ENCODE measurements at regions not wholly inside any gene's neighbourhood (a gene's known extent, or its start where the extent isn't known, plus 50 kb on each side); places are given as distances from the start of the nearest gene placed in this dataset.
A peak's percentile ranks its signal among the peaks of the same experiment; 100 is the strongest.

DNA sequence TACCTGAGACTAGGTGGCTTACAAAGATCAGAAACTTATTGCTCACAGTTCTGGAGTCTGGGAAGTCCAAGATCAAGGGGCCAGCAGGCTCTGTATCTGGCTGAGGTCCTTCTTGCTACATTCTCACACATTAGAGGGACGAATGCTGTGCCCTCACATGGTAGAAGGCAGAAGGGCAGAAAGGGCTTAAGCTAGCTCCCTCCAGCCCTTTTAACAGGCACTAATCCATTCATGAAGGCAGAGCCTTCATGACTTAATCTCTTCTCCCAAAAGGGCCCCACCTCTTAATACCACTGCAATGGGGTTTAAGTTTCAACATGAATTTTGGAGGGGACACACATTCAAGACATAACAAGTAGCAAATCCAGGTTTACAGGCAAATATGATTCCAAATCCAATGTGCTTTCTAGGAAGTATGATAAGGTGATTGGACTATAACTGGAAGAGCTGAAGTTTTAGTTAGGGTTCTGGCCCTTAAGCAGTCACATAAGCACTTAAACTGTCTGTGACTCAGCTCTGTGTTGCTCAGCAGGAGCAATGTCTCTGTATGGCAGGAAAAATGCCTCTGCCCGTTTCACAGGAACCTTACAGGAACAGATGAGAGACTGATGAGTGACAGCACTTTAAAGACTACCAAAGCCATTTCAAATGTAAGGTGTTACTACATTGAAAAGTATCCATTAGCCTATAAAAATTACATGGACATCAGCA, 119.6 kb upstream of the PTPRM start:
- TF ChIP-seq TCF4 (CRISPR knock-in tag; IDR thresholded peaks at IDR 0.05; ENCODE audit: borderline replicate concordance) (no peak), ZC3H10 (CRISPR knock-in tag; IDR thresholded peaks at IDR 0.05) (no peak), ZNF70 (CRISPR knock-in tag; IDR thresholded peaks at IDR 0.05) (no peak), OSR1 (CRISPR knock-in tag; IDR thresholded peaks at IDR 0.05) (no peak), ZNF8 (CRISPR knock-in tag; IDR thresholded peaks at IDR 0.05) (no peak), ISL1 (CRISPR knock-in tag; IDR thresholded peaks at IDR 0.05) (no peak), CSDC2 (CRISPR knock-in tag; IDR thresholded peaks at IDR 0.05) (no peak), SNAI2 (CRISPR knock-in tag; IDR thresholded peaks at IDR 0.05) (no peak), ZFP3 (CRISPR knock-in tag; IDR thresholded peaks at IDR 0.05) (no peak), GLIS3 (CRISPR knock-in tag; IDR thresholded peaks at IDR 0.05) (no peak)
- TF ChIP-seq, protein P1, sequence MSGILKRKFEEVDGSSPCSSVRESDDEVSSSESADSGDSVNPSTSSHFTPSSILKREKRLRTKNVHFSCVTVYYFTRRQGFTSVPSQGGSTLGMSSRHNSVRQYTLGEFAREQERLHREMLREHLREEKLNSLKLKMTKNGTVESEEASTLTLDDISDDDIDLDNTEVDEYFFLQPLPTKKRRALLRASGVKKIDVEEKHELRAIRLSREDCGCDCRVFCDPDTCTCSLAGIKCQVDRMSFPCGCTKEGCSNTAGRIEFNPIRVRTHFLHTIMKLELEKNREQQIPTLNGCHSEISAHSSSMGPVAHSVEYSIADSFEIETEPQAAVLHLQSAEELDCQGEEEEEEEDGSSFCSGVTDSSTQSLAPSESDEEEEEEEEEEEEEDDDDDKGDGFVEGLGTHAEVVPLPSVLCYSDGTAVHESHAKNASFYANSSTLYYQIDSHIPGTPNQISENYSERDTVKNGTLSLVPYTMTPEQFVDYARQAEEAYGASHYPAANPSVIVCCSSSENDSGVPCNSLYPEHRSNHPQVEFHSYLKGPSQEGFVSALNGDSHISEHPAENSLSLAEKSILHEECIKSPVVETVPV (CRISPR knock-in tag; IDR thresholded peaks at IDR 0.05) = no peak
- TF ChIP-seq, protein P2, sequence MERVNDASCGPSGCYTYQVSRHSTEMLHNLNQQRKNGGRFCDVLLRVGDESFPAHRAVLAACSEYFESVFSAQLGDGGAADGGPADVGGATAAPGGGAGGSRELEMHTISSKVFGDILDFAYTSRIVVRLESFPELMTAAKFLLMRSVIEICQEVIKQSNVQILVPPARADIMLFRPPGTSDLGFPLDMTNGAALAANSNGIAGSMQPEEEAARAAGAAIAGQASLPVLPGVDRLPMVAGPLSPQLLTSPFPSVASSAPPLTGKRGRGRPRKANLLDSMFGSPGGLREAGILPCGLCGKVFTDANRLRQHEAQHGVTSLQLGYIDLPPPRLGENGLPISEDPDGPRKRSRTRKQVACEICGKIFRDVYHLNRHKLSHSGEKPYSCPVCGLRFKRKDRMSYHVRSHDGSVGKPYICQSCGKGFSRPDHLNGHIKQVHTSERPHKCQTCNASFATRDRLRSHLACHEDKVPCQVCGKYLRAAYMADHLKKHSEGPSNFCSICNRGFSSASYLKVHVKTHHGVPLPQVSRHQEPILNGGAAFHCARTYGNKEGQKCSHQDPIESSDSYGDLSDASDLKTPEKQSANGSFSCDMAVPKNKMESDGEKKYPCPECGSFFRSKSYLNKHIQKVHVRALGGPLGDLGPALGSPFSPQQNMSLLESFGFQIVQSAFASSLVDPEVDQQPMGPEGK (CRISPR knock-in tag; IDR thresholded peaks at IDR 0.05; ENCODE audit: borderline replicate concordance) = no peak
- TF ChIP-seq, protein P3, sequence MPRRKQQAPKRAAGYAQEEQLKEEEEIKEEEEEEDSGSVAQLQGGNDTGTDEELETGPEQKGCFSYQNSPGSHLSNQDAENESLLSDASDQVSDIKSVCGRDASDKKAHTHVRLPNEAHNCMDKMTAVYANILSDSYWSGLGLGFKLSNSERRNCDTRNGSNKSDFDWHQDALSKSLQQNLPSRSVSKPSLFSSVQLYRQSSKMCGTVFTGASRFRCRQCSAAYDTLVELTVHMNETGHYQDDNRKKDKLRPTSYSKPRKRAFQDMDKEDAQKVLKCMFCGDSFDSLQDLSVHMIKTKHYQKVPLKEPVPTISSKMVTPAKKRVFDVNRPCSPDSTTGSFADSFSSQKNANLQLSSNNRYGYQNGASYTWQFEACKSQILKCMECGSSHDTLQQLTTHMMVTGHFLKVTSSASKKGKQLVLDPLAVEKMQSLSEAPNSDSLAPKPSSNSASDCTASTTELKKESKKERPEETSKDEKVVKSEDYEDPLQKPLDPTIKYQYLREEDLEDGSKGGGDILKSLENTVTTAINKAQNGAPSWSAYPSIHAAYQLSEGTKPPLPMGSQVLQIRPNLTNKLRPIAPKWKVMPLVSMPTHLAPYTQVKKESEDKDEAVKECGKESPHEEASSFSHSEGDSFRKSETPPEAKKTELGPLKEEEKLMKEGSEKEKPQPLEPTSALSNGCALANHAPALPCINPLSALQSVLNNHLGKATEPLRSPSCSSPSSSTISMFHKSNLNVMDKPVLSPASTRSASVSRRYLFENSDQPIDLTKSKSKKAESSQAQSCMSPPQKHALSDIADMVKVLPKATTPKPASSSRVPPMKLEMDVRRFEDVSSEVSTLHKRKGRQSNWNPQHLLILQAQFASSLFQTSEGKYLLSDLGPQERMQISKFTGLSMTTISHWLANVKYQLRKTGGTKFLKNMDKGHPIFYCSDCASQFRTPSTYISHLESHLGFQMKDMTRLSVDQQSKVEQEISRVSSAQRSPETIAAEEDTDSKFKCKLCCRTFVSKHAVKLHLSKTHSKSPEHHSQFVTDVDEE (CRISPR knock-in tag; IDR thresholded peaks at IDR 0.05) = no peak
- no peak for ATAC-seq

DNA sequence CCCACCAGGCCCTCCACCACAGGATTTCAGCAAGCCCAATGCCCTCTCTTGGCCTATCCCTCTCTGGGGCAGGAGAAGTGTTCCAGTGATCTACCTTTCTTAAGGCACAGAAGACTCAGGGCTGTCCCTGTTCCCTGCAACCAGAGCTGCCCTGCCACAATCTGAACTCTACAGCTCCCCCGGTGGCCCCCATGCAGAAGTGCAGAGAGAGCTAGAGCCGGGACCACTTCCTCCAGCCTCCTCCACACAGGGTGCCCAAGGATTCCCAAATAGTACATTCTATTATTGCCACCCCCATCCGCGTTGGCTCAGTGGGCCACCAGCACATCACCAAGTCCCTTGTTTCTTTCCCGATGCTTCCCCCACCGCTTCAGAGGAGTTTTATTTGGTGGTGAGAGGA, 114.8 kb upstream of the PTPRM start:
- TF ChIP-seq, protein P4, sequence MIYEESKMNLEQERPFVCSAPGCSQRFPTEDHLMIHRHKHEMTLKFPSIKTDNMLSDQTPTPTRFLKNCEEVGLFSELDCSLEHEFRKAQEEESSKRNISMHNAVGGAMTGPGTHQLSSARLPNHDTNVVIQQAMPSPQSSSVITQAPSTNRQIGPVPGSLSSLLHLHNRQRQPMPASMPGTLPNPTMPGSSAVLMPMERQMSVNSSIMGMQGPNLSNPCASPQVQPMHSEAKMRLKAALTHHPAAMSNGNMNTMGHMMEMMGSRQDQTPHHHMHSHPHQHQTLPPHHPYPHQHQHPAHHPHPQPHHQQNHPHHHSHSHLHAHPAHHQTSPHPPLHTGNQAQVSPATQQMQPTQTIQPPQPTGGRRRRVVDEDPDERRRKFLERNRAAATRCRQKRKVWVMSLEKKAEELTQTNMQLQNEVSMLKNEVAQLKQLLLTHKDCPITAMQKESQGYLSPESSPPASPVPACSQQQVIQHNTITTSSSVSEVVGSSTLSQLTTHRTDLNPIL (CRISPR knock-in tag; IDR thresholded peaks at IDR 0.05; ENCODE audit: low read depth) = no peak
- TF ChIP-seq ZNF70 (CRISPR knock-in tag; IDR thresholded peaks at IDR 0.05) = 0 out of 2 replicates have a peak, but pooled peaks have one; percentile 25
- ATAC-seq = no peak

DNA sequence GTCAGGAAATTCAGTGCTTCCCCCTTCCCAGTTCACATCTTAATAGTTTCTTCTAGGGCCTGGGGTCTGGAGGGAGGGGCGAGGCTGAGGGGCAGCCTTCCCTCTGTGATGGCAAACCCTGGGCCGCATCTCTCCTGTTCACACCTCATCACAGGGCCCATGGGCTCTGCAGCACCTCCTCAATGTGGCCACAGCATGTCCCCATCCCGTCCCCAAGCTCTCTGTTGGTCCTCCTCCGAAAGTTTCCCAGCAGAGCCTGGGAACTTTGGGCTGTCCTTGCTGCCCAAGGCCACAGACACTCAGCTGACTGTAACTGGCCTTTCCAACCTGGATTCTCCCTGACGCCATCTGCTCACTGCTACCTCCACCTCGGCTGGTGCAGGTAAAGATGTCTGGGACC, 112.7 kb upstream of the PTPRM start:
- TF ChIP-seq, protein P4 (CRISPR knock-in tag; IDR thresholded peaks at IDR 0.05; ENCODE audit: low read depth) = no peak
- no peak for TF ChIP-seq ZC3H10 (CRISPR knock-in tag; IDR thresholded peaks at IDR 0.05)
- no peak for TF ChIP-seq PPARA (CRISPR knock-in tag; IDR thresholded peaks at IDR 0.05; ENCODE audit: borderline replicate concordance)
- no peak for ATAC-seq

DNA sequence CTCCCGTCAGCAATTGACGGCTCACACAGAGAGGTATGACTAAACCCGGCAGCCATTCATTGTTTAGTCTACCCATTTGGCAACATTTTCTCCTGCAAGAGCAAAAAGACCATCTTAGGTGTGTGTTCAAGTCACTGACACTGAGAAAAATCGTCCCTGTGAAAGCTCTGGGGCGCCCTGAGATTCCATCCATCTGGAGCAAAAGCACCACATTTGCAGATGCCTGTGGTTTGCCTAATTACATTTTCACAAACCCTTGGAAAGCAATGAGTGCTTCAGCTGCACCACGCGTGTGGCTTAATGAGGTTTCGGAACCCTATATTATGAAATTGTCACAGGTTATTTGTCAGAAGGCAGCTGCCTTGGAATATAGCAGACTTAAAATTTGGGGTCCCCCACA, 110.7 kb upstream of the PTPRM start:
- ATAC-seq = no peak
- TF ChIP-seq, protein P4 (CRISPR knock-in tag; IDR thresholded peaks at IDR 0.05; ENCODE audit: low read depth) = no peak
- TF ChIP-seq, protein P1 (CRISPR knock-in tag; IDR thresholded peaks at IDR 0.05) = no peak
- TF ChIP-seq ESRRG (CRISPR knock-in tag; IDR thresholded peaks at IDR 0.05) = no peak
- TF ChIP-seq ZNF8 (CRISPR knock-in tag; IDR thresholded peaks at IDR 0.05) = no peak
- TF ChIP-seq CSDC2 (CRISPR knock-in tag; IDR thresholded peaks at IDR 0.05) = no peak
- TF ChIP-seq BACH2 (CRISPR knock-in tag; IDR thresholded peaks at IDR 0.05; ENCODE audit: borderline replicate concordance) = no peak
- no peak for TF ChIP-seq ZFP3 (CRISPR knock-in tag; IDR thresholded peaks at IDR 0.05)
- no peak for TF ChIP-seq PPARA (CRISPR knock-in tag; IDR thresholded peaks at IDR 0.05; ENCODE audit: borderline replicate concordance)
- TF ChIP-seq, protein P5, sequence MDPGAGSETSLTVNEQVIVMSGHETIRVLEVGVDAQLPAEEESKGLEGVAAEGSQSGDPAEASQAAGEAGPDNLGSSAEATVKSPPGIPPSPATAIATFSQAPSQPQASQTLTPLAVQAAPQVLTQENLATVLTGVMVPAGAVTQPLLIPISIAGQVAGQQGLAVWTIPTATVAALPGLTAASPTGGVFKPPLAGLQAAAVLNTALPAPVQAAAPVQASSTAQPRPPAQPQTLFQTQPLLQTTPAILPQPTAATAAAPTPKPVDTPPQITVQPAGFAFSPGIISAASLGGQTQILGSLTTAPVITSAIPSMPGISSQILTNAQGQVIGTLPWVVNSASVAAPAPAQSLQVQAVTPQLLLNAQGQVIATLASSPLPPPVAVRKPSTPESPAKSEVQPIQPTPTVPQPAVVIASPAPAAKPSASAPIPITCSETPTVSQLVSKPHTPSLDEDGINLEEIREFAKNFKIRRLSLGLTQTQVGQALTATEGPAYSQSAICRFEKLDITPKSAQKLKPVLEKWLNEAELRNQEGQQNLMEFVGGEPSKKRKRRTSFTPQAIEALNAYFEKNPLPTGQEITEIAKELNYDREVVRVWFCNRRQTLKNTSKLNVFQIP (CRISPR knock-in tag; IDR thresholded peaks at IDR 0.05; ENCODE audit: borderline replicate concordance, low read depth) = no peak
- TF ChIP-seq TOX (CRISPR knock-in tag; IDR thresholded peaks at IDR 0.05; ENCODE audit: borderline replicate concordance) = no peak
- TF ChIP-seq TCF4 (CRISPR knock-in tag; IDR thresholded peaks at IDR 0.05; ENCODE audit: borderline replicate concordance) = no peak

Measured in SK-N-SH treated with all-trans-retinoic acid at 6 μM for 48 hours (cell line).